HK-2 (cell line): ENCODE measurements at regions not wholly inside any gene's neighbourhood (a gene's known extent, or its start where the extent isn't known, plus 50 kb on each side); places are given as distances from the start of the nearest gene placed in this dataset.

Experiments
- DNase-seq: peaks from one replicate; pipeline ENCODE4 v3.0.0-alpha.2; 2018; ENCODE audit not compliant: unreplicated experiment

- DNase-seq = no peak
Observed at GRCh38 chr10:78162853-78163252, 129.2 kb downstream of the RPS24 start.

- DNase-seq = no peak
Observed at GRCh38 chr10:78164702-78165101, 131.0 kb downstream of the RPS24 start.

GRCh38 chr10:78165172-78165571, 131.5 kb downstream of the RPS24 start:
- no peak for DNase-seq

GRCh38 chr10:78165617-78166016, 132.0 kb downstream of the RPS24 start:
- no peak for DNase-seq

GRCh38 chr10:78166261-78166660, 132.6 kb downstream of the RPS24 start:
- no peak for DNase-seq

GRCh38 chr10:78169214-78169613, 135.6 kb downstream of the RPS24 start:
- DNase-seq = no peak

- no peak for DNase-seq
Observed at GRCh38 chr10:78170026-78170475, 136.4 kb downstream of the RPS24 start.

- no peak for DNase-seq
Observed at GRCh38 chr10:78171633-78172400, 138.2 kb downstream of the RPS24 start.

GRCh38 chr10:78173360-78174015, 139.8 kb downstream of the RPS24 start:
- DNase-seq = no peak

- no peak for DNase-seq
Observed at GRCh38 chr10:78175444-78176015, 141.9 kb downstream of the RPS24 start.

GRCh38 chr10:78176320-78177317, 143.0 kb downstream of the RPS24 start:
- DNase-seq = no peak

- no peak for DNase-seq
Observed at GRCh38 chr10:78177491-78178185, 144.0 kb downstream of the RPS24 start.

GRCh38 chr10:78178397-78178796, 144.7 kb downstream of the RPS24 start:
- no peak for DNase-seq

- no peak for DNase-seq
Observed at GRCh38 chr10:78178940-78179339, 145.3 kb downstream of the RPS24 start.

GRCh38 chr10:78179886-78180705, 146.4 kb downstream of the RPS24 start:
- DNase-seq = no peak

- DNase-seq = no peak
Observed at GRCh38 chr10:78181381-78182055, 147.9 kb downstream of the RPS24 start.

- no peak for DNase-seq
Observed at GRCh38 chr10:78182841-78183240, 149.2 kb downstream of the RPS24 start.

- DNase-seq = no peak
Observed at GRCh38 chr10:78184851-78185692, 151.4 kb downstream of the RPS24 start.

GRCh38 chr10:78185693-78186055, 152.0 kb downstream of the RPS24 start:
- DNase-seq = no peak
